ENCODE measurements at regions not wholly inside any gene's neighbourhood (a gene's known extent, or its start where the extent isn't known, plus 50 kb on each side); places are given as distances from the start of the nearest gene placed in this dataset.
A peak's percentile ranks its signal among the peaks of the same experiment; 100 is the strongest.
"Not testable (repeated sequence)": the region's sequence is repeated elsewhere in the genome, so short reads cannot be mapped to it uniquely, and the experiment has no call there.

- H3K36me3 Mint-ChIP-seq; POLR2A ChIA-PET; H3K27ac ChIP-seq (ENCODE audit: low read depth, low read length); H3K27me3 Mint-ChIP-seq; H3K9me3 Mint-ChIP-seq; H3K4me3 Mint-ChIP-seq; H3K36me3 ChIP-seq (ENCODE audit: control insufficient read depth in 2 of 3, insufficient read depth in 3 of 3, low read length in 3 of 3); H3K9me3 ChIP-seq (ENCODE audit: control insufficient read depth in 2 of 3, low read length in 3 of 3); H3K4me3 ChIP-seq (ENCODE audit: low read length); H3K27me3 ChIP-seq (ENCODE audit: control insufficient read depth in 2 of 2, insufficient read depth in 2 of 2, low read length in 2 of 2); H3K4me1 ChIP-seq (ENCODE audit: control insufficient read depth in 2 of 2, insufficient read depth in 2 of 2, low read length in 2 of 2); DNase-seq; CTCF ChIA-PET; intact Hi-C loops (cut with micrococcal nuclease); ATAC-seq; H3K27ac Mint-ChIP-seq: not testable (repeated sequence)
- H3K4me1 Mint-ChIP-seq: peaks cover 6 to 30% (median 17%) of the 10 kb centered on the region in 7 donors
Measured at GRCh38 chr17:15830221-15830620, 98.1 kb downstream of the TBC1D26 start.

GRCh38 chr17:15831182-15831581 is 99.1 kb downstream of the TBC1D26 start:
- Mint-ChIP-seq H3K27me3 (peaks cover 0 to 11% (median 0%) of the 10 kb centered on the region in 5 donors), H3K4me1 (peaks cover 6 to 30% (median 17%) of the 10 kb centered on the region in 7 donors), H3K27ac (peak overlapping the region in 2 of 9 donors; percentile 1 to 9)
- H3K36me3 Mint-ChIP-seq; H3K36me3 ChIP-seq (ENCODE audit: control insufficient read depth in 2 of 3, insufficient read depth in 3 of 3, low read length in 3 of 3); H3K9me3 Mint-ChIP-seq; intact Hi-C loops (cut with micrococcal nuclease); H3K4me3 Mint-ChIP-seq; H3K4me3 ChIP-seq (ENCODE audit: low read length); H3K4me1 ChIP-seq (ENCODE audit: control insufficient read depth in 2 of 2, insufficient read depth in 2 of 2, low read length in 2 of 2); CTCF ChIA-PET; POLR2A ChIA-PET; H3K9me3 ChIP-seq (ENCODE audit: control insufficient read depth in 2 of 3, low read length in 3 of 3); H3K27ac ChIP-seq (ENCODE audit: low read depth, low read length); H3K27me3 ChIP-seq (ENCODE audit: control insufficient read depth in 2 of 2, insufficient read depth in 2 of 2, low read length in 2 of 2): not testable (repeated sequence)
- ATAC-seq: peak; percentile 70
- DNase-seq: peak in 1 of 9 donors; percentile 26

- ATAC-seq: peak; percentile 38
- peak in 2 of 9 donors; percentile 7 to 15 for DNase-seq
- H3K36me3 Mint-ChIP-seq; H3K4me1 ChIP-seq (ENCODE audit: control insufficient read depth in 2 of 2, insufficient read depth in 2 of 2, low read length in 2 of 2); POLR2A ChIA-PET; H3K9me3 ChIP-seq (ENCODE audit: control insufficient read depth in 2 of 3, low read length in 3 of 3); intact Hi-C loops (cut with micrococcal nuclease); H3K27ac ChIP-seq (ENCODE audit: low read depth, low read length); H3K9me3 Mint-ChIP-seq; CTCF ChIA-PET; H3K4me3 ChIP-seq (ENCODE audit: low read length); H3K27me3 ChIP-seq (ENCODE audit: control insufficient read depth in 2 of 2, insufficient read depth in 2 of 2, low read length in 2 of 2); H3K36me3 ChIP-seq (ENCODE audit: control insufficient read depth in 2 of 3, insufficient read depth in 3 of 3, low read length in 3 of 3): not testable (repeated sequence)
- Mint-ChIP-seq H3K27me3 (peaks cover 0 to 11% (median 0%) of the 10 kb centered on the region in 5 donors), H3K4me3 (peak overlapping the region in 7 of 10 donors; percentile 6 to 41 (median 18)), H3K27ac (peak overlapping the region; percentile 1 to 76 (median 62)), H3K4me1 (peaks cover 6 to 30% (median 17%) of the 10 kb centered on the region in 7 donors)
Measured at GRCh38 chr17:15832921-15833480, 100.9 kb downstream of the TBC1D26 start.

GRCh38 chr17:15833890-15834289 is 101.8 kb downstream of the TBC1D26 start:
- POLR2A ChIA-PET; DNase-seq; H3K27me3 ChIP-seq (ENCODE audit: control insufficient read depth in 2 of 2, insufficient read depth in 2 of 2, low read length in 2 of 2); H3K36me3 ChIP-seq (ENCODE audit: control insufficient read depth in 2 of 3, insufficient read depth in 3 of 3, low read length in 3 of 3); H3K27ac ChIP-seq (ENCODE audit: low read depth, low read length); H3K9me3 ChIP-seq (ENCODE audit: control insufficient read depth in 2 of 3, low read length in 3 of 3); CTCF ChIA-PET; H3K9me3 Mint-ChIP-seq; H3K4me1 ChIP-seq (ENCODE audit: control insufficient read depth in 2 of 2, insufficient read depth in 2 of 2, low read length in 2 of 2); ATAC-seq; H3K36me3 Mint-ChIP-seq; intact Hi-C loops (cut with micrococcal nuclease); H3K4me3 ChIP-seq (ENCODE audit: low read length): not testable (repeated sequence)
- Mint-ChIP-seq H3K27me3 (peaks cover 0 to 11% (median 0%) of the 10 kb centered on the region in 5 donors), H3K4me1 (peaks cover 7 to 27% (median 17%) of the 10 kb centered on the region in 7 donors), H3K4me3 (peak overlapping the region in 3 of 10 donors; percentile 1 to 28 (median 21)), H3K27ac (peak overlapping the region; percentile 9 to 79 (median 62))

- CTCF ChIA-PET; H3K27me3 Mint-ChIP-seq; ATAC-seq; H3K36me3 Mint-ChIP-seq; H3K9me3 ChIP-seq (ENCODE audit: control insufficient read depth in 2 of 3, low read length in 3 of 3); H3K36me3 ChIP-seq (ENCODE audit: control insufficient read depth in 2 of 3, insufficient read depth in 3 of 3, low read length in 3 of 3); H3K27ac Mint-ChIP-seq; H3K27ac ChIP-seq (ENCODE audit: low read depth, low read length); POLR2A ChIA-PET; DNase-seq; H3K4me1 ChIP-seq (ENCODE audit: control insufficient read depth in 2 of 2, insufficient read depth in 2 of 2, low read length in 2 of 2); H3K4me3 Mint-ChIP-seq; intact Hi-C loops (cut with micrococcal nuclease); H3K9me3 Mint-ChIP-seq; H3K27me3 ChIP-seq (ENCODE audit: control insufficient read depth in 2 of 2, insufficient read depth in 2 of 2, low read length in 2 of 2); H3K4me3 ChIP-seq (ENCODE audit: low read length): not testable (repeated sequence)
- H3K4me1 Mint-ChIP-seq: peaks cover 6 to 21% (median 17%) of the 10 kb centered on the region in 7 donors
Measured at GRCh38 chr17:15835481-15835880, 103.4 kb downstream of the TBC1D26 start.

- H3K27me3 Mint-ChIP-seq; intact Hi-C loops (cut with micrococcal nuclease); H3K4me3 Mint-ChIP-seq; H3K27me3 ChIP-seq (ENCODE audit: control insufficient read depth in 2 of 2, insufficient read depth in 2 of 2, low read length in 2 of 2); DNase-seq; ATAC-seq; H3K4me1 ChIP-seq (ENCODE audit: control insufficient read depth in 2 of 2, insufficient read depth in 2 of 2, low read length in 2 of 2); H3K27ac ChIP-seq (ENCODE audit: low read depth, low read length); H3K4me3 ChIP-seq (ENCODE audit: low read length); POLR2A ChIA-PET; H3K36me3 ChIP-seq (ENCODE audit: control insufficient read depth in 2 of 3, insufficient read depth in 3 of 3, low read length in 3 of 3); H3K9me3 Mint-ChIP-seq; H3K36me3 Mint-ChIP-seq; CTCF ChIA-PET; H3K9me3 ChIP-seq (ENCODE audit: control insufficient read depth in 2 of 3, low read length in 3 of 3); H3K27ac Mint-ChIP-seq: not testable (repeated sequence)
- peaks cover 6 to 21% (median 17%) of the 10 kb centered on the region in 7 donors for H3K4me1 Mint-ChIP-seq
Measured at GRCh38 chr17:15836249-15836982, 104.3 kb downstream of the TBC1D26 start.

GRCh38 chr17:15836991-15837390 is 104.9 kb downstream of the TBC1D26 start:
- CTCF ChIA-PET; H3K4me3 Mint-ChIP-seq; intact Hi-C loops (cut with micrococcal nuclease); H3K27ac Mint-ChIP-seq; H3K9me3 ChIP-seq (ENCODE audit: control insufficient read depth in 2 of 3, low read length in 3 of 3); POLR2A ChIA-PET; ATAC-seq; H3K4me3 ChIP-seq (ENCODE audit: low read length); H3K27me3 Mint-ChIP-seq; DNase-seq; H3K36me3 ChIP-seq (ENCODE audit: control insufficient read depth in 2 of 3, insufficient read depth in 3 of 3, low read length in 3 of 3); H3K27ac ChIP-seq (ENCODE audit: low read depth, low read length); H3K4me1 ChIP-seq (ENCODE audit: control insufficient read depth in 2 of 2, insufficient read depth in 2 of 2, low read length in 2 of 2); H3K27me3 ChIP-seq (ENCODE audit: control insufficient read depth in 2 of 2, insufficient read depth in 2 of 2, low read length in 2 of 2); H3K36me3 Mint-ChIP-seq; H3K9me3 Mint-ChIP-seq: not testable (repeated sequence)
- H3K4me1 Mint-ChIP-seq: peaks cover 6 to 17% (median 16%) of the 10 kb centered on the region in 7 donors

Data from naive thymus-derived CD4-positive, alpha-beta T cell (primary cell).